ENCODE measurements at regions not wholly inside any gene's neighbourhood (a gene's known extent, or its start where the extent isn't known, plus 50 kb on each side); places are given as distances from the start of the nearest gene placed in this dataset.

GRCh38 chr6:14040042-14040441, 77.5 kb upstream of the CD83 start:
- TF ChIP-seq POLR2A (IDR thresholded peaks at IDR 0.05; ENCODE audit: low read length) = no peak
- TF ChIP-seq GATA1 (IDR thresholded peaks at IDR 0.05; ENCODE audit: low read depth, low read length) = no peak

All from erythroblast (primary cell).